ENCODE measurements at regions not wholly inside any gene's neighbourhood (a gene's known extent, or its start where the extent isn't known, plus 50 kb on each side); places are given as distances from the start of the nearest gene placed in this dataset.

DNA sequence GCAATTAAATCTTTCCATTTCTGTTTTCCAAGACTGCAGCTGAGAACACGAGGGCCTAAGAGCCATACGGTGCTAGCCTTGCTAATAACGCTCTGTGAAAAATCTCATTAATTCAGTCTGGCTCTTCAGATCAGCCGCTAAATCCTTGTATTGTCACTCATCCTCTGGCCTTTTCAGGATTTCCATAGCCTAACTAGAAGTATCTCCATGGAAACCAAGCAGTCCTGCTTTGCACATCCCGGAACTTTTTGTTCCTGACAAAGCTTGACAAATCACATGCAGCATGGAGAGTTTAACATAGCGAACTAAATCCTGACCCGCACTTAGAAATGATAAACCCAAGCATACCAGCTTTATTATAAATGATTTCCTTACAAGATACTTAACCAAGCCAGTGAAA is 383.7 kb downstream of the CD83 start:
- no peak overlapping the region for H3K27ac ChIP-seq (ENCODE audit: low read depth)
- peaks cover 3% of the 10 kb centered on the region; the same call in 1 of the 2 replicates for H3K9me2 ChIP-seq (ENCODE audit: insufficient read depth)
- H3K4me1 Mint-ChIP-seq, result peaks cover 9% of the 10 kb centered on the region; the same call in 2 of the 3 replicates

More for the DNA sequence above, 383.7 kb downstream of the CD83 start:
- no peak overlapping the region for H2AFZ ChIP-seq
- Mint-ChIP-seq H3K36me3 (ENCODE audit: low read depth) (peaks cover 6% of the 10 kb centered on the region; the same call in 2 of the 3 replicates), H3K27me3 (ENCODE audit: insufficient read depth, low read depth, poor library complexity) (peaks cover 3% of the 10 kb centered on the region), H3K4me3 (no peak overlapping the region), H3K9me3 (peaks cover 6% of the 10 kb centered on the region; the same call in 2 of the 3 replicates), H3K27ac (no peak overlapping the region)
- no peaks in the 10 kb centered on the region; the same call in 1 of the 2 replicates for H3K4me1 ChIP-seq (ENCODE audit: insufficient read depth)
- H3K79me2 ChIP-seq (replicated peaks; ENCODE audit: insufficient read depth), result no peaks in the 10 kb centered on the region
- H3F3A ChIP-seq (replicated peaks; ENCODE audit: low read depth), result no peaks in the 10 kb centered on the region
- H3K27me3 ChIP-seq (ENCODE audit: insufficient read depth), result no peaks in the 10 kb centered on the region
- TF ChIP-seq ZNF114 (CRISPR knock-in tag; IDR thresholded peaks at IDR 0.05), result no peak
- TF ChIP-seq EZH2phosphoT487 (IDR thresholded peaks at IDR 0.05; ENCODE audit: unreplicated experiment), result no peak
- TF ChIP-seq, protein P1, sequence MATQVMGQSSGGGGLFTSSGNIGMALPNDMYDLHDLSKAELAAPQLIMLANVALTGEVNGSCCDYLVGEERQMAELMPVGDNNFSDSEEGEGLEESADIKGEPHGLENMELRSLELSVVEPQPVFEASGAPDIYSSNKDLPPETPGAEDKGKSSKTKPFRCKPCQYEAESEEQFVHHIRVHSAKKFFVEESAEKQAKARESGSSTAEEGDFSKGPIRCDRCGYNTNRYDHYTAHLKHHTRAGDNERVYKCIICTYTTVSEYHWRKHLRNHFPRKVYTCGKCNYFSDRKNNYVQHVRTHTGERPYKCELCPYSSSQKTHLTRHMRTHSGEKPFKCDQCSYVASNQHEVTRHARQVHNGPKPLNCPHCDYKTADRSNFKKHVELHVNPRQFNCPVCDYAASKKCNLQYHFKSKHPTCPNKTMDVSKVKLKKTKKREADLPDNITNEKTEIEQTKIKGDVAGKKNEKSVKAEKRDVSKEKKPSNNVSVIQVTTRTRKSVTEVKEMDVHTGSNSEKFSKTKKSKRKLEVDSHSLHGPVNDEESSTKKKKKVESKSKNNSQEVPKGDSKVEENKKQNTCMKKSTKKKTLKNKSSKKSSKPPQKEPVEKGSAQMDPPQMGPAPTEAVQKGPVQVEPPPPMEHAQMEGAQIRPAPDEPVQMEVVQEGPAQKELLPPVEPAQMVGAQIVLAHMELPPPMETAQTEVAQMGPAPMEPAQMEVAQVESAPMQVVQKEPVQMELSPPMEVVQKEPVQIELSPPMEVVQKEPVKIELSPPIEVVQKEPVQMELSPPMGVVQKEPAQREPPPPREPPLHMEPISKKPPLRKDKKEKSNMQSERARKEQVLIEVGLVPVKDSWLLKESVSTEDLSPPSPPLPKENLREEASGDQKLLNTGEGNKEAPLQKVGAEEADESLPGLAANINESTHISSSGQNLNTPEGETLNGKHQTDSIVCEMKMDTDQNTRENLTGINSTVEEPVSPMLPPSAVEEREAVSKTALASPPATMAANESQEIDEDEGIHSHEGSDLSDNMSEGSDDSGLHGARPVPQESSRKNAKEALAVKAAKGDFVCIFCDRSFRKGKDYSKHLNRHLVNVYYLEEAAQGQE (IDR thresholded peaks at IDR 0.05; ENCODE audit: unreplicated experiment), result no peak
- TF ChIP-seq, protein P2, sequence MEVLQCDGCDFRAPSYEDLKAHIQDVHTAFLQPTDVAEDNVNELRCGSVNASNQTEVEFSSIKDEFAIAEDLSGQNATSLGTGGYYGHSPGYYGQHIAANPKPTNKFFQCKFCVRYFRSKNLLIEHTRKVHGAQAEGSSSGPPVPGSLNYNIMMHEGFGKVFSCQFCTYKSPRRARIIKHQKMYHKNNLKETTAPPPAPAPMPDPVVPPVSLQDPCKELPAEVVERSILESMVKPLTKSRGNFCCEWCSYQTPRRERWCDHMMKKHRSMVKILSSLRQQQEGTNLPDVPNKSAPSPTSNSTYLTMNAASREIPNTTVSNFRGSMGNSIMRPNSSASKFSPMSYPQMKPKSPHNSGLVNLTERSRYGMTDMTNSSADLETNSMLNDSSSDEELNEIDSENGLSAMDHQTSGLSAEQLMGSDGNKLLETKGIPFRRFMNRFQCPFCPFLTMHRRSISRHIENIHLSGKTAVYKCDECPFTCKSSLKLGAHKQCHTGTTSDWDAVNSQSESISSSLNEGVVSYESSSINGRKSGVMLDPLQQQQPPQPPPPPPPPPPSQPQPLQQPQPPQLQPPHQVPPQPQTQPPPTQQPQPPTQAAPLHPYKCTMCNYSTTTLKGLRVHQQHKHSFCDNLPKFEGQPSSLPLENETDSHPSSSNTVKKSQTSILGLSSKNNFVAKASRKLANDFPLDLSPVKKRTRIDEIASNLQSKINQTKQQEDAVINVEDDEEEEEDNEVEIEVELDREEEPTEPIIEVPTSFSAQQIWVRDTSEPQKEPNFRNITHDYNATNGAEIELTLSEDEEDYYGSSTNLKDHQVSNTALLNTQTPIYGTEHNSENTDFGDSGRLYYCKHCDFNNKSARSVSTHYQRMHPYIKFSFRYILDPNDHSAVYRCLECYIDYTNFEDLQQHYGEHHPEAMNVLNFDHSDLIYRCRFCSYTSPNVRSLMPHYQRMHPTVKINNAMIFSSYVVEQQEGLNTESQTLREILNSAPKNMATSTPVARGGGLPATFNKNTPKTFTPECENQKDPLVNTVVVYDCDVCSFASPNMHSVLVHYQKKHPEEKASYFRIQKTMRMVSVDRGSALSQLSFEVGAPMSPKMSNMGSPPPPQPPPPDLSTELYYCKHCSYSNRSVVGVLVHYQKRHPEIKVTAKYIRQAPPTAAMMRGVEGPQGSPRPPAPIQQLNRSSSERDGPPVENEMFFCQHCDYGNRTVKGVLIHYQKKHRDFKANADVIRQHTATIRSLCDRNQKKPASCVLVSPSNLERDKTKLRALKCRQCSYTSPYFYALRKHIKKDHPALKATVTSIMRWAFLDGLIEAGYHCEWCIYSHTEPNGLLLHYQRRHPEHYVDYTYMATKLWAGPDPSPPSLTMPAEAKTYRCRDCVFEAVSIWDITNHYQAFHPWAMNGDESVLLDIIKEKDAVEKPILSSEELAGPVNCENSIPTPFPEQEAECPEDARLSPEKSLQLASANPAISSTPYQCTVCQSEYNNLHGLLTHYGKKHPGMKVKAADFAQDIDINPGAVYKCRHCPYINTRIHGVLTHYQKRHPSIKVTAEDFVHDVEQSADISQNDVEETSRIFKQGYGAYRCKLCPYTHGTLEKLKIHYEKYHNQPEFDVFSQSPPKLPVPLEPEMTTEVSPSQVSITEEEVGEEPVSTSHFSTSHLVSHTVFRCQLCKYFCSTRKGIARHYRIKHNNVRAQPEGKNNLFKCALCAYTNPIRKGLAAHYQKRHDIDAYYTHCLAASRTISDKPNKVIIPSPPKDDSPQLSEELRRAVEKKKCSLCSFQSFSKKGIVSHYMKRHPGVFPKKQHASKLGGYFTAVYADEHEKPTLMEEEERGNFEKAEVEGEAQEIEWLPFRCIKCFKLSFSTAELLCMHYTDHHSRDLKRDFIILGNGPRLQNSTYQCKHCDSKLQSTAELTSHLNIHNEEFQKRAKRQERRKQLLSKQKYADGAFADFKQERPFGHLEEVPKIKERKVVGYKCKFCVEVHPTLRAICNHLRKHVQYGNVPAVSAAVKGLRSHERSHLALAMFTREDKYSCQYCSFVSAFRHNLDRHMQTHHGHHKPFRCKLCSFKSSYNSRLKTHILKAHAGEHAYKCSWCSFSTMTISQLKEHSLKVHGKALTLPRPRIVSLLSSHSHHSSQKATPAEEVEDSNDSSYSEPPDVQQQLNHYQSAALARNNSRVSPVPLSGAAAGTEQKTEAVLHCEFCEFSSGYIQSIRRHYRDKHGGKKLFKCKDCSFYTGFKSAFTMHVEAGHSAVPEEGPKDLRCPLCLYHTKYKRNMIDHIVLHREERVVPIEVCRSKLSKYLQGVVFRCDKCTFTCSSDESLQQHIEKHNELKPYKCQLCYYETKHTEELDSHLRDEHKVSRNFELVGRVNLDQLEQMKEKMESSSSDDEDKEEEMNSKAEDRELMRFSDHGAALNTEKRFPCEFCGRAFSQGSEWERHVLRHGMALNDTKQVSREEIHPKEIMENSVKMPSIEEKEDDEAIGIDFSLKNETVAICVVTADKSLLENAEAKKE (CRISPR knock-in tag; IDR thresholded peaks at IDR 0.05), result no peak
- TF ChIP-seq, protein P3, sequence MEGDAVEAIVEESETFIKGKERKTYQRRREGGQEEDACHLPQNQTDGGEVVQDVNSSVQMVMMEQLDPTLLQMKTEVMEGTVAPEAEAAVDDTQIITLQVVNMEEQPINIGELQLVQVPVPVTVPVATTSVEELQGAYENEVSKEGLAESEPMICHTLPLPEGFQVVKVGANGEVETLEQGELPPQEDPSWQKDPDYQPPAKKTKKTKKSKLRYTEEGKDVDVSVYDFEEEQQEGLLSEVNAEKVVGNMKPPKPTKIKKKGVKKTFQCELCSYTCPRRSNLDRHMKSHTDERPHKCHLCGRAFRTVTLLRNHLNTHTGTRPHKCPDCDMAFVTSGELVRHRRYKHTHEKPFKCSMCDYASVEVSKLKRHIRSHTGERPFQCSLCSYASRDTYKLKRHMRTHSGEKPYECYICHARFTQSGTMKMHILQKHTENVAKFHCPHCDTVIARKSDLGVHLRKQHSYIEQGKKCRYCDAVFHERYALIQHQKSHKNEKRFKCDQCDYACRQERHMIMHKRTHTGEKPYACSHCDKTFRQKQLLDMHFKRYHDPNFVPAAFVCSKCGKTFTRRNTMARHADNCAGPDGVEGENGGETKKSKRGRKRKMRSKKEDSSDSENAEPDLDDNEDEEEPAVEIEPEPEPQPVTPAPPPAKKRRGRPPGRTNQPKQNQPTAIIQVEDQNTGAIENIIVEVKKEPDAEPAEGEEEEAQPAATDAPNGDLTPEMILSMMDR (conservative IDR thresholded peaks at IDR 0.05; ENCODE audit: low read depth in 2 of 2), result no peak
- no peak for TF ChIP-seq ZNF331 (CRISPR knock-in tag; IDR thresholded peaks at IDR 0.05; ENCODE audit: low read depth)
- TF ChIP-seq EZH2 (IDR thresholded peaks at IDR 0.05; ENCODE audit: low read depth, unreplicated experiment), result no peak
- TF ChIP-seq, protein P4, sequence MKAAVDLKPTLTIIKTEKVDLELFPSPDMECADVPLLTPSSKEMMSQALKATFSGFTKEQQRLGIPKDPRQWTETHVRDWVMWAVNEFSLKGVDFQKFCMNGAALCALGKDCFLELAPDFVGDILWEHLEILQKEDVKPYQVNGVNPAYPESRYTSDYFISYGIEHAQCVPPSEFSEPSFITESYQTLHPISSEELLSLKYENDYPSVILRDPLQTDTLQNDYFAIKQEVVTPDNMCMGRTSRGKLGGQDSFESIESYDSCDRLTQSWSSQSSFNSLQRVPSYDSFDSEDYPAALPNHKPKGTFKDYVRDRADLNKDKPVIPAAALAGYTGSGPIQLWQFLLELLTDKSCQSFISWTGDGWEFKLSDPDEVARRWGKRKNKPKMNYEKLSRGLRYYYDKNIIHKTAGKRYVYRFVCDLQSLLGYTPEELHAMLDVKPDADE (IDR thresholded peaks at IDR 0.05), result no peak
- no peak for TF ChIP-seq NANOG (IDR thresholded peaks at IDR 0.05; ENCODE audit: borderline replicate concordance)
- no peak for TF ChIP-seq CREB1 (CRISPR knock-in tag; IDR thresholded peaks at IDR 0.05; ENCODE audit: low read depth)
- H3K36me3 ChIP-seq (ENCODE audit: insufficient read depth), result no peaks in the 10 kb centered on the region; the same call in 1 of the 2 replicates
- no peak for DNase-seq (ENCODE audit: low spot score)
- ATAC-seq, result no peak
- no peaks in the 10 kb centered on the region for H4K20me1 ChIP-seq (replicated peaks; ENCODE audit: insufficient read depth)
- no peak overlapping the region for H3K4me2 ChIP-seq
- H3K4me3 ChIP-seq, result no peak overlapping the region
